OCI-M1 (cell line): ENCODE measurements at regions not wholly inside any gene's neighbourhood (a gene's known extent, or its start where the extent isn't known, plus 50 kb on each side); places are given as distances from the start of the nearest gene placed in this dataset.
"Not testable (repeated sequence)": the region's sequence is repeated elsewhere in the genome, so short reads cannot be mapped to it uniquely, and the experiment has no call there.

Experiments used
- DNase-seq: peaks from one replicate; lab custom pipeline; 2025; lab: John Stamatoyannopoulos, UW

DNA sequence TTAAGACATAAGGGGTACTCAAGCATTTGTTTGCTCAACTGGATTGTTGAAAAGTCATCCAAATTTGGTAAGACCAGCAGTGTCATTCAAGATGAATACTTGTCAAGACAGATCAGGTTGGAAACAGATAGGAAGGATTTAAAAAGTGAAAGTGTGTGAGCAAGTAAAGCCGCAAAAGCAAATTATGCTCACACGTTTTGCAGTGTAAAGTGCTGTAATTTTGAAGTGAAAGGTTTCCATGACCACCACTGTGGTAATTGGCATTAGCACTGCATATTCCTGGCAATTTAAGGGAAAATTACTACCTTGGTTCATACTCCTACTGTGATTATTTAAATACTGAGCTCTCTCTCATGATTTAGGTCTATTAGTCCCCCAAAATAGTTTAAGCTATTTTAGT, 704.1 kb upstream of the CCDC179 start:
- DNase-seq: peak; percentile 45

DNA sequence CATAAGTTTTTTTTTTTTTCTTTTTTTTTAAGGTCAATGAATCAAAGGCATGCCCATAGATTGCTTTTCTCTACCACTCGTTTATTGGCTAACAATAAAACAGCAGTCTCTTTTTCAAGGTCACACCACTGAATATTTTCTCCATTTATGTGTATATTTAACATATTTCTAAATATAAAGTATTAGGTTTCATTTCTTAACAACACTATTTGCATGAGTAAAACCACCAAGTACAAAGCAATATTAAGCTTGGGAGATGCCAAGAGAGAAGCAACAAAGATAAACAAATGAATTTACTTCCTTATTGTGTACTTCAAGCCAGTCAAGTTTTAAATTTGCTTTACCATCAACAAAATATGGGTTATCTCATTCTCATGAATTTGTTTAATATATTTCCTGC, 708.9 kb upstream of the CCDC179 start:
- DNase-seq: no peak

DNA sequence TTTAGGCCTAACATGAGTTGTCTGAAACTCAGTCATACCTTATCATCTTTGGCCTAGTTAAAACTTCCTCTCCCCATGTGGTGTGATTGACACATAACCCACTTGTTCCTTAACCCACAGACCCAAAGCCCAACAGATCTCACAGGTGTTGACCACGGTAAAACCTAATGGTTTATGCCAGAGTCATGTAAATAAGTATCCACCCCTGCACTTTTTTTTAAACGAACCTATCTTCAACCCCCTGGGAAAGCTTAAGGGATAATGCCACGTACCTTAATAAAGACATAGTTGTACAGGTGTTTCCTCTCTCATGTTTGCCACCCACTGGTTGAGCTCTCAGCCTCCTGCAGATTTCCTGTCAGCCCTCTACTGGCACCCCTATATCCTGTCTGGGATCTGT, 709.3 kb upstream of the CCDC179 start:
- DNase-seq: no peak

DNA sequence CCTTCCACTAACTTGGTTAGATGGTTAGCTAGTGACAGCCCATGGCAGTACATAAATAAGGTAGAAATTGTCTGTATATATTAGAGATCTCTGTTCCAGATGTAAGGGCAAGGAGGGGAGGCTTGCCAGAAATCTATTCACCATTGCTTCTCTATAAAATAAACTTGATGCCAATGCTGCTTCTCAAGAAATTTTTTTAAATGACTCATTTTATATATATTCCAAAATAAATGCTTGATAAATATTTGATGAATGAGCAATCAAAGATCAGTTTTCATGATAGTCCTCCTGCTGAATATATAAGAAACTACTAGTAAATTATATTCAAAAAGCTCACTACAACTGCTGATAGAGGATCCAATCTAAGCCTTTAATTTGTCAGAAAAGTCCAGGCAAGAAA, 710.6 kb upstream of the CCDC179 start:
- DNase-seq: no peak

DNA sequence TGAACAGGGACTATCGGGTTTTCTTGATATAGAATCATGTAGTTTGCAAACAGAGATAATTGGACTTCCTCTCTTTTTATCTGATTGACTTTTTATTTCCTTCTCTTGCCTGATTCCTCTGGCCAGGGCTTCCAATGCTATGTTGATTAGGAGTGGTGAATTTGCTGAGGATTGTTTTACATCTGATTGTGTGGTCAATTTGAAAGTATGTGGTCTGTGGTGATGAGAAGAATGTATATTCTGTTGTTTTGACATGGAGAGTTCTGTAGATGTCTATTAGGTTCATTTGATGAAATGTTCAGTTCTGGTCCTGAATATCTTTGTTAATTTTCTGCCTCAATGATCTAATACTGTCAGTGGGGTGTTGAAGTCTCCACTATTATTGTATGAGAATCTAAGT, 713.2 kb upstream of the CCDC179 start:
- peak; percentile 33 for DNase-seq

DNA sequence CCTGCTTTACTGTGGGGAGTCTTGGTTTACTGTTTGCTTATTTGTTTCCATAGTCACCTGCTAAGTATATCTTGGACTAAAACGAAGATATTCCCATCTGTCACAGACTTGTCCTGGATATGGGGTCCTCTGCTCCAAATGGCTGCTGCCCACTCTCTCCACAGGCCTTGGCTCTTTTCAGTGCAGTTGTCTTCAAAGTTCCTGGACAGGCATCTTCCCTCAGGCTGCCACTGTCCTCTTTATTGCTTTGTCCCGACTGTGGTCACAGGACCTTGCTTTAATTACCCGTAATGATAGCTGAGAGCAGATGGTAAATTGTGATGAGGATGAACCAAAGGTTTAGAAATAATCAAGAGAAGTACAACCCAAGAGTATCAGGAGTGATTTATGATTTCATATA, 713.9 kb upstream of the CCDC179 start:
- DNase-seq: no peak

DNA sequence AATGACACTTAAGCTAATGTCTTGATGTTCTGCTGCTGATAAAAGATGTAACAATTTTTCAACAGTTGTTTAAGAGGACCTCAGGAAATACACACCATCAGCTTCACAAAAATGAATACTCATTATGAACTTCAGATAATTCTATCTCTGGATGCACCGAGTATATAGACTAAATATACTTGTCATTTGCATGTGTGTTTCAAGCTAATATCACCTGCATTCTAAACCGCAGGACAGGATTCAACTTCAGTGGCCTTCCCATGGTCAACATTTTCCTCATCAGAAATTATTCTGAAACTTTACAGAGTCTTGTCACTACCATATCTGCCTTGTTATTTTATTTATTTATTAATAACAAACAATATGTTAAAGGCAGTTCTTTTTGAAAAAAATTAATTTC, 717.0 kb upstream of the CCDC179 start:
- no peak for DNase-seq

DNA sequence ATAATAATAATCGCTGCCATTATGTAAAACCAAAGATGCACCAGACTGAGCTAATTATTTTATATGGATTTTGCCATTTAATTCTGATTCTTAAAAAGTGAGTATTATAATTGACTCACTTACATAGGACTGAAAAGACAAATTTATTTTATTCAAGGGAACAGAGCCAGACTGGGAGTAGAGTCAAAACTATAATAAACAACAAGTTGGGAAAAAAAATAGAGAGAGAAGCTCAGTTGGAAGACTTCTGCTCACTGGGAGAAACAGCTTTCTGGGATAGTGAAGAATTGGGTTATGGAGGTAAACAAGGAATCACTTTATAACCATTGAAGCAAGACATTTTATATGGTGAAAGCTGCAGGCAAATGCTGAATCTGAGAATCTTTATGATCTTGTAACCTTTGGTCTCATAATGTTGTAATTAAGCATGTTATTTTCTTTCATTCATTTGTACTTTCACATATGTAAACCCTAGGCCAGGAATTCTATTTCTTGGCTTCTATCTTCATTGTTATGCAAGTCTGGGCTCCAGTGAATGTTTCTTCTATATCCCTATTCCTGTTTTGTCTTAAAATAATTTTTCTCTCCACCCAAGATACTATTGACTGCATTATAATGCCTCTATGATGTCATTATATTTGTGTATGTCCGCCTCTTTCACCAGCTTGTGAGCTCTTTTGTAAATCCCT, 725.3 kb upstream of the CCDC179 start:
- DNase-seq: no peak

DNA sequence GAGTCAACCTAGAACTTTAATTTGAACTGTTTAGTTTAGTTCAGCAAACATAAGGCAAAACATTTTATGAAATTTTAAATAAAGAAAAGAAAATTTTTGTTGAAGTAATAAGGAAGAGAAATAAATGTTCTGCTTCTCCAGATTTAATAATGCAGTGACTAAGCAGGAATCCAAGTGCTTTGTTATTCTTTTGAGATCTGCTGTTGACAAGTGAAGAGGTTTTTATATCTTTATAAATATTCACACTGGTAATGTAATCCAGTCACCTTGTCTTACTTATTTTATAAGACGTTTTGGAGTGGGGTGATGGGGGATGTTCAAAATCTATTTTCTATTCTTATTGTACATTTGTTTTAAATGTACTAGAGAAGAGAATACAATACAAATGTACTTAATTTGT, 725.9 kb upstream of the CCDC179 start:
- DNase-seq: no peak

DNA sequence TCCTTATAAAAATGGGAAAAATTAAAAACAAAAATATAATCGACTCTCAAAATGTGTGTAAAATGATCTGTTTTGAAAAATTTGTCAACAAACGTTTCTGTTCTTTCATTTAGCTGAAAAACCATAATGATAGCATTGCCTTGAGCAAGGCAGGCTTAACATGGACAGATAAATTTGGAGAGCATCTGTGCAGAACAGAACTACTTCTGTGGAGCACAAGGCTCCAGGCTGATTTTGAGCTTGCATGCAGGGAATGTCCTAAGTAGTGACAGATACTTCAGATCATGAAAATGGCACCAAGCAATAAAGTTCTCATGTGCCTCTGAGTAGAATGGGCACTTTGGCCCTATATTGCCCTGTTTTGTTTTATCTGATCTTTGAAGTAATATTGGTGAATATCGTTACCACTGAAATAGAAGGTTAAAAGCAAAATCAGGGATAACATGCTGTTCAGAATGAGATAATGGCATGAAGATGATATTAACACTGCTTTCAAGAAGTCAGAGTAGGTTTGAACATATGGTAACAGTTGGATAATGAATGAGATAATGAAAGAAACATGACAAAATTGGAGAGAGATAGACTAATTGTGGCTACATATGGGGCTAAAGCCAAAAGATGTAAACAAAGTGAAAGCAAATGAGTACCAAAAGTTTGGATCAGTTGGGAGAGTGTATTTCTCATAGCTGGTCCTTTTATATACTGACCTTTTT, 730.5 kb upstream of the CCDC179 start:
- no peak for DNase-seq

DNA sequence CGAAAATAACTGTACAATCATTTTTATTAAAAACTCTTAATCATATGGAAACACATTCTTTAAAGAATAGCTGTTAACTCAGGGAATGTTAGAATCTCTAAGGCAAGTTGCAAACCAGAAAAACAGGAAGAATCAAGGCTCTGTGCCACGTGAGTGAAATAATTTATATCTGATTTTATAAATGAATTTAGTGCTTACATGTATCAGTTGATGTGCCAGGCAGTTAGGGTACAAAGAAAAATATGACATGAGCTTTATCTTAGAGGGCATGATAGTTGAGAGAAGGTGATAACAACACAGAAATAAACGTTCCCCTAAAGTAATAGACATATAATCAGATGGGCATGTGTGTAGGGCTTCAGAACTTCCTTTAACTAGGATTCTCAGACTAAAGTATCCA, 734.5 kb upstream of the CCDC179 start:
- DNase-seq: no peak

DNA sequence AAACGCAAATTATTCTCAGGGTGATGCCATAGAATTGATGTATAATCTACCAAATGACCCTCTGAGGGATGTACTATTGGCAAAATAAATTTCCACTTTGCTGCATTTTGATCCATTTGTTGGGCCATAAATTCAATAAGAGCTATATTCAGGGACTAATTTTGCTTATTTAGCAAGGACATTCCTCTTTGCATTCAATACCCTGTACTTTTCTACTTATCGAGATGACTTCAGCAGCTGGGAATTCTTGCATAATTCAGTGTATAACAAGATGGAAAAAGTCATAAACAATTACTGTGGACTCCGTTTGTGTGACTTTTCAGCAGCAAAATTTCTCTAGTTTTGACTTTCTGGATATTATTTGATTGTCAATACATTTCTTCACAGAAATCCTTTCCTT, 744.7 kb upstream of the CCDC179 start:
- DNase-seq: no peak

DNA sequence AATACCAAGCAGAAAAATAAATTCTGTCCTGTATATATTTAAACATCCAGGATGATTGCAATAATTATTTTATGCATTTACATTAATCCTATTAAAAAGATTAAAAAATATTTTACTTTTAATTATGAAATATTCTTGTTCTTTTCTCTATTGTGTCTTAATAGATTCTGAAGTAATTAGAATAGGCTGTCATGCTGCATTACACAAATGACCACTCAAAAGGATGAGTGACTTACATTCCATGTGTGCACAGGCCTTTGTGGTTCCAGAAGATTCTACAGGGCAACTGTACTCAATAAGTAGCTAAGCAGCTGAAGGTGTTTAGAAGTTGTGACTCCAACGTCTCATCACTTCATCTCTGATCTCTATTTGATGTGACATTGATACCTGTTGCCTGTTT, 745.9 kb upstream of the CCDC179 start:
- no peak for DNase-seq

DNA sequence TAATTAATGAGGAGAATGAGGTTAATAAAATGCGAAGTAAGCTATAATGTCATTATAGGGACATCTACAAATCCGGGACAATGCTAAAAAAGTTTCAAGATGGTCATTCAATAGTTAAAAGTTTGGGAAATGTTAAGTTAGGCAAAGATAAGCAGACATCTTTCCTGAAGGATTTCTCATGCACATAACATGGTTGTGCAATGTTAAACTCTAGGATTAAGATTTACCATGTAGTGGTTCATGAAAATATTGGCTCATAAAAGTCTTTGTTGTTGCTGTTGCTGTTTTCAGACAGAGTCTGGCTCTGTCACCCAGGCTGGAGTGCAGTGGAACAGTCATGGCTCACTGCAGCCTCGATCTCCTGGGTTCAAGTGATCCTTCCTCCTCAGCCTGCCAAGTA, 751.5 kb upstream of the CCDC179 start:
- DNase-seq: no peak

DNA sequence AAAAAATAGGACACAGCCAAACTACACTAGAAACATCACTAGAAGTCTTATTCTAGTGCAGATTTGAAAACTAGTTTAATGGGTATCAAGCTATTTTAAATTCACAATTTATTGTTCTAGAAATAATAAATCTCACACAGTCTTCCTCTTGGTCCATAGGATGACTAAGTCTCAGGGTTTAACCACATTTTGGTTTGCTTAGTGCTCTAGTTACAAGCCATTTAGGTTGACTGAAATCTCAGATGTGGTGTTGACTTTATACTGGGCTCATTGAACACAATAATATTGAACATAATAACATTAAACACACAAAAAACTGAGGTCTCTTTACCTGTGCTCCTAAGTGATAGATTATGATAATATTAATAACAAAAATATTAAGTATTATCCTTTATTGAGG, 760.3 kb upstream of the CCDC179 start:
- DNase-seq: no peak

DNA sequence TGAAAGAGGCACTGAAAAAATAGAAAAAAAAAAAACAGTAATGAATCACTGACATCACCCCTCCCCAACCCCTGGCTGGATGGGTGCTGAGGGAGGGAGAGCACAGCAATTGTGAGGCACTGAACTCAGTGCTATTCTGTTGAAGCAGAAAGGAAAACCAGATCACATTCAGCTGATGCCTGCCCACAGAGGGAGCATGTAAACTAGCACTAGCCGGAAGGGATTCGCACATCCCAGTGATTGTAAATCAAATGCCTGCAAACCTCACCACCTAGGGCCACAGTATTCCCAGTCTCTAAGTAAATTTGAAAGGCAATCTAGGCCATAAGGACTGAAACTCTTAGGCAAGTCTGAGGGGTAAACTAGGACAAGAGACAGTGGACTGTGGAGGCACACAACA, 772.0 kb upstream of the CCDC179 start:
- no peak for DNase-seq

DNA sequence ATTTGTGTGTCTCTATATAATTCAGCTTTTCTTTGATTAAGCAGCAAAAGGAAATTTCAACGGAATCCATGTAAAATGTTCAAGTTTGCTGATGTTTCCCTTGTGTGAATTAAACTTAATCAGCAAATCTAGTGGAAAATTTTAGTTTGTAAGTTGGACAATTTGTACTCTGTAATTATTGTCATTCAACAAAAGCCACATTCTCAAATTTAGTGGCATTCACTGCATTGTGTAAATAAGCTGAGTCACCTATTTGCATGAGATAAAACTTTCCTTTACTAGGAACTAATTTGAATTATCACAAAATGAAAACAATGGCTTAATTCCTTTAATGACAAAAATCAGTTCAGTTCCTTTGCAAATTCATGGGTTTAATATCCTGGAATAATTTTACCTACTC, 784.2 kb upstream of the CCDC179 start:
- peak; percentile 14 for DNase-seq

DNA sequence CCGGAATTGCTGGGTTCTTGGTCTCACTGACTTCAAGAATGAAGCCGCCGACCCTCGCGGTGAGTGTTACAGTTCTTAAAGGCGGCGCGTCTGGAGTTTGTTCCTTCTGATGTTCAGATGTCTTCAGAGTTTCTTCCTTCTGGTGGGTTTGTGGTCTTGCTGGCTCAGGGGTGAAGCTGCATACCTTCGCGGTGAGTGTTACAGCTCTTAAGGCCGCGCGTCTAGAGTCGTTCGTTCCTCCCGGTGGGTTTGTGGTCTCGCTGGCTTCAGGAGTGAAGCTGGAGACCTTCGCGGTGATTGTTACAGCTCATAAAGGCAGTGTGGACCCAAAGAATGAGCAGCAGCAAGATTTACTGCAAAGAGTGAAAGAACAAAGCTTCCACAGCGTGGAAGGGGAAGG, 792.1 kb upstream of the CCDC179 start:
- not testable (repeated sequence) for DNase-seq

DNA sequence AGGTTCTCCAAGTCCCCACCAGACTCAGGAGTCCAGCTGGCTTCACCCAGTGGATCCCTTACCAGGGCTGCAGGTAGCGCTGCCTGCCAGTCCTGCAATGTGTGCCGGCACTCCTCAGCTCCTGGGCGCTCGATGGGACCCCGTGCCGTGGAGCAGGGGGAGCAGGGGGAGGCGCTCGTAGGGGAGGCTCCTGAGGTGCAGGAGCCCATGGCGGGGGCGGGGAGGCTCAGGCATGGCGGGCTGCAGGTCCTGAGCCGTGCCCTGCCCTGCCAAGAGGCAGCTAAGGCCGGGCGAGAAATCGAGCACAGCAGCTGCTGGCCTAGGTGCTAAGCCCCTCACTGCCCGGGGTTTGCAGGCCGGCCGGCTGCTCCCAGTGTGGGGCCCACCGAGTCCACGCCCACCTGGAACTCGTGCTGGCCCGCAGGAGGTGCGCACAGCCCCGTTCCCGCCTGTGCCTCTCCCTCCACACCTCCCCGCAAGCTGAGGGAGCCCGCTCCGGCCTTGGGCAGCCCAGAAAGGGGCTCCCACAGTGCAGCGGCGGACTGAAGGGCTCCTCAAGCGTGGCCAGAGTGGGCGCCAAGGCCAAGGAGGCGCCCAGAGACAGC, 792.9 kb upstream of the CCDC179 start:
- no peak for DNase-seq

DNA sequence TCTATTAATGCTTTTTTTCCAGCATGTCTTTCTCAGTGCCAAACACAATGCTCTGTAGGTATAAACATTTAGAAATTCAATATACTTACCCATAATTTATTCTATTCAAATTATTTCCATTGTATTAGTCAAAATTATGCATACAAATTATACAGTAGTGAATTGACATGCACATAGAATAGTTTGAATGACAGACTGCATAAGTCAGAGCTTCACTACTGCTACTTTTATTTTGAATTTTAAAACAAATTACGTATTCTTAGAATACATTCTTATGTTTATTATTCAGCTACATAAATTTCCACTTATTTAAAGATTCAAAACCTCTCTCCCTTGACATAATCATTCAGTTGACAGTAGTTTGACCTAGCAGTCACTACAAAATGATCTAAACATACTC, 808.0 kb upstream of the CCDC179 start:
- no peak for DNase-seq

DNA sequence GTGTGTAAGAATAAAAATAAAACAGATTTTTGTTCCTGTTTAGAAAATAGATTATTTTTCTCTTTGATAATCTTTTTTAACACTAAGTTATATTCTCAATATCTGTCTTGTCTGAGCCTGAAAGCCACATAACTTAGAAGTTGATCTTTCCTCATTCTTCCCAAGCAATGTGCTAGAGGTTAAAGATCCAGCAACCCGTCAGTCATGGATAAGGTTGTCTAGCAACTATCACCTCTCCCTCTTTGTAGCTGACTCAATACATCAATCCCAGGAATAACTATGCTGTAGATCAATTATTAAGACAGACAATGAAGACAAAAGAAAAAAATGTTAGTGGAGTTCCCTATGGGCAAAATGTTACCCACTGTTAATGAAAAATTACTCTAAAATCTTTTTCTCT, 813.1 kb upstream of the CCDC179 start:
- peak; percentile 17 for DNase-seq

DNA sequence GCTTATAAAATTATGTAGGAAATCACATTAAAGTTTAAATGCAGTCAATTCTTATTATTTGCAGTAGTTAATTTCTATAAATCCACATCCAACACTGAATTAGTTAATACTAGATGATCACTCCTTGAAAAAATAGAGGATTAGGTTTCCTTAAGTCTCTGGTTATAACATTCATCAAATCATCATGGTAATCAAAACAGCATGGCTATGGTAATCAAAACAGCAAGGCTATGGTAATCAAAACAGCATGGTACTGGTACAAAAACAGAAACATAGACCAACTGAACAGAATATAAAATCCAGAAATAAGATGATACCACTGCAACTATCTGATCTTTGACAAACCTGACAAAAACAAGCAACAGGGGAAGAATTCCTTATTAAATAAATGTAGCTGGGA, 814.6 kb upstream of the CCDC179 start:
- DNase-seq: no peak

DNA sequence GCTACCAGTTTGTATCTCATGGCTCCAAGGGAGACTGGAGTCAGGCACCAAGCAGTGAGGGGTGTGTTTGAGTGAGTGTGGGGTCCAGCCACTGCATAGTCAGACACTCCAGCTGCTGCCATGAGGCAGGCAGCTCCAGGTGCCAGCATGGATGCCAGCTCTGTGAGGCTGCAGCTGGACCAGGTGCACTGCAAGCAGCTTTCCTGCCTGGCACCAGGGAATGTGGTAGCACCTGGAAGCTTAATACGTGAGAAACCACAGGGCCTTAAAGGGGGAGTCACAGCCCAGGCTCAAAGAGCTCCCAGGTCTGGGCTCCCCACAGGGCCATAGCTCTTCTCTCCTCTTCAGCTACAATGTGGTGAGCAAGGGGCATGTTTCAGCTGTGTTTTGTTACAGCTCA, 817.8 kb upstream of the LUZP2 start:
- no peak for DNase-seq

DNA sequence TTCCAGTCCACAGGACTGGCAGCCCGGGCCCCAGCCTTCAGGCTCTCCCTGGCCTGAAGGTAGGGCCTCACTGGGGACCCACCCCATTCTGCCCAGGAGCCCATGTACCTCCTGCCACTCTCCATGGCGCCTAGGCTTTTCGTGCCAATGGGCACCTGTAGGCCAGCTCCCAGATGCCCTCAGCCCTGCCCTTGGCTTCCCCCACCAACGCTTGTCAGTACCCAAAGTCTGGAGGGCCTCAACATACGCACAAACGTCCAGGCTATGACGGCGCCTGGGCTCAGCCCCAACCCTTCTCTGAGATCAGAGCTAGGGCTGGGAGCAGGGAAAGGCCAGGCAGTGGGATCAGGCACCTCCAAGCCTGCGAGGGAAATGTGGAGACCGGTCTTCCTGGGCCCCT, 816.9 kb upstream of the LUZP2 start:
- no peak for DNase-seq
